ENCODE measurements at regions not wholly inside any gene's neighbourhood (a gene's known extent, or its start where the extent isn't known, plus 50 kb on each side); places are given as distances from the start of the nearest gene placed in this dataset.
A peak's percentile ranks its signal among the peaks of the same experiment; 100 is the strongest.
"Not testable (repeated sequence)": the region's sequence is repeated elsewhere in the genome, so short reads cannot be mapped to it uniquely, and the experiment has no call there.

GRCh38 chr12:13562915-13563742 lies 366.6 kb downstream of the EMP1 start:
- no peak for DNase-seq (ENCODE audit: low read depth)

- DNase-seq (ENCODE audit: low read depth) = no peak
Observed at GRCh38 chr12:13561923-13562322, 365.4 kb downstream of the EMP1 start.

GRCh38 chr12:13559318-13559978 lies 362.9 kb downstream of the EMP1 start:
- DNase-seq (ENCODE audit: low read depth) = no peak

- no peak for DNase-seq (ENCODE audit: low read depth)
Observed at GRCh38 chr12:13552830-13553229, 356.3 kb downstream of the EMP1 start.

- no peak for DNase-seq (ENCODE audit: low read depth)
Observed at GRCh38 chr12:13547283-13547682, 350.8 kb downstream of the EMP1 start.

GRCh38 chr12:13546231-13546630 lies 349.7 kb downstream of the EMP1 start:
- no peak for DNase-seq (ENCODE audit: low read depth)

DNA sequence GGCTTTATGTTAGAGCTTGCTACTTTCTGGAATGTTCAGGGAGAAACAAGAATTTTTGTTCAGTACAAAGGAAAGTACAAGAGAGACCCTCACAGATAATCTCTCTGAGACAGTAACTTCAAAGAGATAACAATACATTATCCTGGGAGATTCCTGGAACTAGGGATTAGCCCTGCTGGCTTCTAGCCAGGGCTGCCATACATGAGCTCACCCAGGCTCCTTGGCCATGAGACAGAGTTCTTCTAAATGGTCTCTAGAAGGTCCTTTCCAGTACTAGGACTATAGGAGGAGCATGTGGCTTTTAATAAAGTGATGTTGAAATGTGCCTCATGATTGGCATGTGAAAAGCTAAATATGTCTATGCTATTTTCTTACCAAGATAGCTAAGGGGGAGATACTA lies 342.5 kb downstream of the EMP1 start:
- no peak for DNase-seq (ENCODE audit: low read depth)

GRCh38 chr12:13538136-13538535 lies 341.6 kb downstream of the EMP1 start:
- DNase-seq (ENCODE audit: low read depth) = no peak

DNA sequence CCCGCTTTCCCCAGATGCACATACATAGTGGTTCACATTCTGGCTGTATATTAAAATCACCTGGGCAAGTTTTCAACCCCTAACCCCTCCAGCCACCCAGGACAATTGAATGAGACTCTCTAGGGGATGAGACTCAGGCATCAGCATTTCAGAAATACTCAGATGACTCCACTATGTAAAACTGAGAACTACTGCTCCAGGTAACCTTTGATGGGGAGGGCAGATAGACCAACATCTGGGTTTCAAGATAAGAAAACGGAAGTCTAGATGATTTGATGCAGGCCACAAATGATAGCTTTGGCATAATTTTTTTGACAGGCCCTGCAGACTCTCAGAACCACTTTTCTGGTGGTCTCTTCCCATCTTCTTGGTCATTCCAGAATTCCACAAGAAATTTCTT lies 341.1 kb downstream of the EMP1 start:
- DNase-seq (ENCODE audit: low read depth) = no peak

DNA sequence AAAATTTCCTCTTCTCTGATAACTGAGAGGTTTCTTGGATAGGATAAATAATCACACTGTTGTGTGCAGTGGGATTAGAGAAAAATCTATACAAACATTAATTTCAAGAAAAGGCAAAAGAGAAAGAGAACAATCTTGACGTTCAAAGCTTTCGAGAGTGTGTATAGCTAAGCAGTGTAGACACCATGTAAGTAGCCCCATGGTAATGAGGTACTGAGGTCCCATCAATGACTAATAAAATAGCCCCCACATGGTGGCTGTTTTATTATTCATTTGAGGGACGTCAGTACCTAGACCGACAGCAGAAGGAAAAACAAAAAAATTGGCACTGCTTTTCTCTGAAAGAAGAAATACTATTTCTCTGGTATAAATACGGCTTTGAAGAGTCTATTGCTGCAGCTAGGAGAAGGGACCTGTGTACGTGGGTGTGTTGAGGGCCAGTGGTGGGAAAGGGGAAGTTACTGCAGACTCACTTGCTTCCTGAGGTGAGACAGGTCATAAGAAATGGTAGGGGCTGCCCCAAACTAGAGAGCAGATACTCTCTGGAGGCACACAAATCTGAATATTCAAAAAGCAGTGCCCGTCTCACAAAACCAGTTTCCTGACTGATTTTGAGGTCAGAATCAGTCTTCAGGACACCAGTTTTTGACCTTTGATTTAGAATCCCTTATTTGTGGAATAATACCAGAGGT lies 339.8 kb downstream of the EMP1 start:
- DNase-seq (ENCODE audit: low read depth) = no peak

- peak; percentile 55 for DNase-seq (ENCODE audit: low read depth)
Observed at GRCh38 chr12:13534645-13535398, 338.3 kb downstream of the EMP1 start.

DNA sequence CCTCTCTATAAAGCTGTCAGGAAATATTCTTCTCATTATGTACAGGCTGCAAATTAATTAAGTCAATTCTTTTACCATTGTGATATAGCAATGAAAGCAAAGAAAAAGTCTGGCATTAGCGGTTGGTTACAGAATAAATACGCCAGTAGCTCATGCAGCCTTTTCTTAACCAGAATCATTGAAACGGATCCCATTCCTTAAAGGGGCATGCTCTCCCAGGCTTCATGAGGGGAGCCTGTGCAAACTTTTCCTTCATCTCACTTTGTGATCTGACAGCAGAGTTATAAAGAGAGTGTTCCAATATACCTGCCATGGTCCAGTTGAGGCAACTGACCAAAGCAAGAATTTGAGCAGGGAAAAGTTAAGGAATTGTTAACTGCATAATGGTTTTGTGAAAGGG lies 337.7 kb downstream of the EMP1 start:
- no peak for DNase-seq (ENCODE audit: low read depth)

GRCh38 chr12:13530966-13531365 lies 334.4 kb downstream of the EMP1 start:
- DNase-seq (ENCODE audit: low read depth) = no peak

- DNase-seq (ENCODE audit: low read depth) = not testable (repeated sequence)
Observed at GRCh38 chr12:13526185-13526921, 329.8 kb downstream of the EMP1 start.

DNA sequence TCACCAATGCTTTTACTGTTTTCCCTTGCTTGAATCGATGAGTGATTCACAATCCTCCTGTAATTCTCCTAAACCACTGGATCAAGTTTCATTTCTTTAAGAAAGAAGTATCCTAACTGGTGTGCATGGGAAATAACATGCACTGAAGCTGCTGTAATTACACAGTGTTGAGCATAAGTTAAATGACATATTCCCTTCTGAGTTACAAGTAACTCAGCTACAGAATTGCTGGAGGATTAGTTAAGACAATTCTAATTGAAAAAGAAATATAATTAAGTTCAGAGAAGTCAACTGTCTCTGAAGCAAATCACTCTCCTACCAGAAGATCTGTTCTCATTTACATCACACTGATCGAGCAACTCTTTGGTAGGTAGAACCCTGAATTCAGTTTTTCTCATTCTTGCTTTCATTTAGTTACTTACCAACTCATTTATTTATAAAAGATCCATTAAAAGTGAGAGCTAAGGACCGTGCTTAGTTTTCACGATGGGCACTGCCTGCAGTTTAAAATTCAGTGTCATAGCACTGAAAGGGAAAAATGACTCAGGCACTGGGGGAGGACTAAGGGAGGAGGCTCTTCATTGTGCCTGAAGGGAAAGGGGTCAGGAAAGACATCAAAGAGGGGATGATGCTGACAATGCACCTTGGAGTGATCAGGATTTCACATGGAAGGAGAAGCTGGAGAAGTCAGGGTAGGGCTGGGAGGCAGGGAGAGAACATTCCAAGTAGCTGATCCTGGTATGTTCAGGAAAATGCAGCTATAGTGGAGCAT lies 327.2 kb downstream of the EMP1 start:
- DNase-seq (ENCODE audit: low read depth) = no peak

DNA sequence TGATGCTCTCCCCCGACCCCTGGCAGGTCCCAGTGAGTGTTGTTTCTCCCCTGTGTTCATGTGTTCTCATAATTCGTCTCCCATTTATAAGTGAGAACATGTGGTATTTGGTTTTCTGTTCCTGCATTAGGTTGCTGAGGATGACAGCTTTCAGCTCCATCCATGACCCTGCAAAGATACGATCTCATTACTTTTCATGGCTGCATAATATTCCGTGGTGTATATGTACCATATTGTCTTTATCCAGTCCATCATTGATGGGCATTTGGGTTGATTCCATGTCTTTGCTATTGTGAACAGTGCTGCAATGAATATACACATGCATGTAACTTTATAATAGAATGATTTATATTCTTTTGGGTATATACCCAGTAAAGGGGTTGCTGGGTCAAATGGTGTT lies 321.5 kb downstream of the EMP1 start:
- not testable (repeated sequence) for DNase-seq (ENCODE audit: low read depth)

DNA sequence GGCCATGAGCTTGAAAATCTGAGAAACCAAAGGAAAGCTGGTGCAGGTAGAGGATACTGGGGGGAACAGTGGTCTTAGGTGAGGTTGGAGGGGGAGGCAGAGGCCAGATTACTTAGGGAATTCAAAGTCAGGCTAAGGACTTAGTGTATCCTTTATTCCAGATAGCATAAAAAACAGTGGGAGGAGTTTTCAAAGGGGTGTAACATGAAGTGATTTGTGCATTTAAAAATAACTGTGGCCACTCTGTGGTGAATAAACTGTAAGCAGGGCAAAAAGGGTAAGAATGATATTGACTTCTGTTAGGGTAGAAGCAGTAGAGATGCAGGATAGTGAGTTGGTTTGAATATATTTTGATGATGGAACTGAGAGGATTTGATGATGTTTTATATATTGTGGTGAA lies 313.2 kb downstream of the EMP1 start:
- DNase-seq (ENCODE audit: low read depth) = no peak

- DNase-seq (ENCODE audit: low read depth) = no peak
Observed at GRCh38 chr12:13505636-13506035, 309.1 kb downstream of the EMP1 start.

- no peak for DNase-seq (ENCODE audit: low read depth)
Observed at GRCh38 chr12:13505224-13505623, 308.7 kb downstream of the EMP1 start.

DNA sequence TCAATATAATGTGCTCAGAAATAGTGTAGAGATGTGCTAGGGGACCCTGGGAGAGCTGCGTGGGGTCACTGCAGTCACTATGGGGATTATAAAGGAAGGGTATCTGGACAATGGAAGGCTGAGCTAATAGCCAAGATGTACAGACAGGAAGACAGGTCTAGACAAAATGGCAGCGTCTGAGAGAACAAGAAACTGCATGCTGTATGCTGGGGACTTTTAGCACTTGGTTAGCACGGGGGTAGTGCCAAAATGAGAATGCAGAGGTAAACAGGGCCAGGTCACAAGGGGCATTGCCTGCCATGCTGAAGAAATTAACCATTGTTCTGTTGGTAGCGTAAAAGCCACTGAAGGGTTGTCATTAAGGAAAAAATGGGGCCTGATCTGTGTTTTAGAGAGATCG lies 308.2 kb downstream of the EMP1 start:
- DNase-seq (ENCODE audit: low read depth) = no peak

GRCh38 chr12:13504074-13504473 lies 307.5 kb downstream of the EMP1 start:
- no peak for DNase-seq (ENCODE audit: low read depth)

All from EH (cell line).